Activated naive CD8-positive, alpha-beta T cell treated with anti-CD3 and anti-CD28 coated beads, Interleukin-2, amount 10 ng/mL, durations not matched to agents 7 days and 5 days (primary cell): ENCODE measurements at regions not wholly inside any gene's neighbourhood (a gene's known extent, or its start where the extent isn't known, plus 50 kb on each side); places are given as distances from the start of the nearest gene placed in this dataset.

ENCODE experiments used
- ATAC-seq: fragments of 150-1000 bp; cut with Tn5 transposase; one replicate; pipeline ENCODE4 v1.10.0; 2021; ENCODE audit warnings: low read depth, moderate library complexity
- POLR2A ChIA-PET: fragments of 350-600 bp; sonication (Branson Sonifier 250); formaldehyde crosslinking; loops from one replicate; lab custom pipeline; 2021; ENCODE audit warnings: antibody characterized with exemption; lab: Charles Lee
- DNase-seq: peaks from one replicate; pipeline ENCODE4 v3.0.0; 2021
- H3K27ac Mint-ChIP-seq: one replicate; pipeline ENCODE4 v1.8.0; 2022; ENCODE audit warnings: mild to moderate bottlenecking, mixed read lengths
- H3K27me3 Mint-ChIP-seq: one replicate; pipeline ENCODE4 v1.8.0; 2022; ENCODE audit warnings: mild to moderate bottlenecking, moderate library complexity, mixed read lengths
- H3K36me3 Mint-ChIP-seq: one replicate; pipeline ENCODE4 v1.8.0; 2021; ENCODE audit warnings: mild to moderate bottlenecking, mixed read lengths
- H3K4me1 Mint-ChIP-seq: one replicate; pipeline ENCODE4 v1.8.0; 2021; ENCODE audit warnings: mixed read lengths
- H3K4me3 Mint-ChIP-seq: one replicate; pipeline ENCODE4 v1.8.0; 2022; ENCODE audit warnings: mild to moderate bottlenecking, moderate library complexity, mixed read lengths
- H3K9me3 Mint-ChIP-seq: one replicate; pipeline ENCODE4 v1.8.0; 2021; ENCODE audit warnings: mixed read lengths

DNA sequence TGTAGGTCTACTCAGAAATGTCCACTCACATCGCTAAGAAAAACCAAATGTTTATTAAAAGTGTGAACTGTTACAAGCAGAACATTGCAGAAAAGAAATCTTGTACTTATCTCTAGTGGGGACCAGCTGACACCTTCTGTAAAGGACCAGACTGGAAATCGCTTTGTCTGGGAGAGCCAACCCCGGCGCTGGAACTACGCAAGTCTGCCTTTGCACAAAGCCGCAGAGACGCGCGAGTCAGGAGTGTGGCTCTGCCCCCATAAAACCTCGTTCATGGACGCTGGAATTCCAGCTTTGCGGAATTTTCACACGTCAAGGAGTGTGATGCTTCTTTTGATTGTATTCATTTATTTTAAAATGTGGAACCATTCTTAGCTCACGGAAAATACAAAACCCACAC is 141.9 kb upstream of the SALL3 start:
- peaks cover 5% of the 10 kb centered on the region for H3K27me3 Mint-ChIP-seq
- no peak overlapping the region for H3K4me3 Mint-ChIP-seq
- ATAC-seq (no peak), DNase-seq (no peak)
- no peaks in the 10 kb centered on the region for H3K4me1 Mint-ChIP-seq
- H3K36me3 Mint-ChIP-seq = no peaks in the 10 kb centered on the region
- POLR2A ChIA-PET = no interaction called here
- peaks cover 22% of the 10 kb centered on the region for H3K9me3 Mint-ChIP-seq
- H3K27ac Mint-ChIP-seq = no peak overlapping the region

DNA sequence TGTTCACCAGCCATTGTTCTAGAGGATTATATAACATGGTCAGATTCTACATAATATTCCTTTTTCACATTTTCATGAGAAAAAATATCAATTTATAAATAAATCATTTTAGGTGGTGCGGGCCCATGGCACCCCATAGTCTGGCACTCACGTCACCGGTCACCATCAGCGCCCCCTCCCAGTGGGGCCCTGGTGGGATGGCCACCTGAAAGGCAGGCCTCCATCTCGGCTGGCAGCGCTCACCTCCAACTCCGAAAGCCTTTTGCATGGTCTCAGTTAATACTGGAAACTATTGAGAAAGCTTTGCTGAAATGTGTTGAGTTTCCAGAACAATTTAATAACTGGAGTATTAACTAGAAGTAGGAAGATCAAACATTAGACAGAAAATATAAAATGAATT is 141.4 kb upstream of the SALL3 start:
- peaks cover 22% of the 10 kb centered on the region for H3K9me3 Mint-ChIP-seq

GRCh38 chr18:78849046-78849445 is 130.6 kb upstream of the SALL3 start:
- H3K27me3 Mint-ChIP-seq = peaks cover 3% of the 10 kb centered on the region
- H3K4me1 Mint-ChIP-seq = no peaks in the 10 kb centered on the region
- no peak overlapping the region for H3K27ac Mint-ChIP-seq
- POLR2A ChIA-PET = no interaction called here
- ATAC-seq = no peak
- H3K9me3 Mint-ChIP-seq = peaks cover 18% of the 10 kb centered on the region
- no peak for DNase-seq
- H3K4me3 Mint-ChIP-seq = no peak overlapping the region
- H3K36me3 Mint-ChIP-seq = no peaks in the 10 kb centered on the region

More for the DNA sequence above, 141.4 kb upstream of the SALL3 start:
- no peak overlapping the region for H3K27ac Mint-ChIP-seq
- DNase-seq = no peak
- no peaks in the 10 kb centered on the region for H3K4me1 Mint-ChIP-seq
- ATAC-seq = no peak
- H3K27me3 Mint-ChIP-seq = peaks cover 5% of the 10 kb centered on the region
- H3K4me3 Mint-ChIP-seq = no peak overlapping the region
- POLR2A ChIA-PET = no interaction called here
- no peaks in the 10 kb centered on the region for H3K36me3 Mint-ChIP-seq

- DNase-seq (no peak), ATAC-seq (no peak)
- POLR2A ChIA-PET = no interaction called here
- H3K27me3 Mint-ChIP-seq = peaks cover 3% of the 10 kb centered on the region
- no peak overlapping the region for H3K4me3 Mint-ChIP-seq
- H3K27ac Mint-ChIP-seq = no peak overlapping the region
- no peaks in the 10 kb centered on the region for H3K4me1 Mint-ChIP-seq
- H3K9me3 Mint-ChIP-seq = peaks cover 18% of the 10 kb centered on the region
- H3K36me3 Mint-ChIP-seq = no peaks in the 10 kb centered on the region
These were observed 130.2 kb upstream of the SALL3 start for GRCh38 chr18:78849458-78849857.

GRCh38 chr18:78853341-78853740 is 126.3 kb upstream of the SALL3 start:
- Mint-ChIP-seq H3K4me3 (no peak overlapping the region), H3K9me3 (peaks cover 12% of the 10 kb centered on the region), H3K36me3 (no peaks in the 10 kb centered on the region), H3K27ac (no peak overlapping the region), H3K27me3 (no peaks in the 10 kb centered on the region), H3K4me1 (no peaks in the 10 kb centered on the region)
- ATAC-seq = no peak
- DNase-seq = no peak
- POLR2A ChIA-PET = no interaction called here

- POLR2A ChIA-PET = no interaction called here
- no peaks in the 10 kb centered on the region for H3K27me3 Mint-ChIP-seq
- H3K27ac Mint-ChIP-seq = no peak overlapping the region
- H3K36me3 Mint-ChIP-seq = no peaks in the 10 kb centered on the region
- no peaks in the 10 kb centered on the region for H3K4me1 Mint-ChIP-seq
- H3K9me3 Mint-ChIP-seq = peaks cover 7% of the 10 kb centered on the region
- ATAC-seq (no peak), DNase-seq (no peak)
- no peak overlapping the region for H3K4me3 Mint-ChIP-seq
These were observed 124.4 kb upstream of the SALL3 start for GRCh38 chr18:78855188-78855587.

- H3K36me3 Mint-ChIP-seq = no peaks in the 10 kb centered on the region
- DNase-seq (no peak), ATAC-seq (no peak)
- H3K27me3 Mint-ChIP-seq = no peaks in the 10 kb centered on the region
- no peak overlapping the region for H3K4me3 Mint-ChIP-seq
- H3K9me3 Mint-ChIP-seq = peaks cover 3% of the 10 kb centered on the region
- no peaks in the 10 kb centered on the region for H3K4me1 Mint-ChIP-seq
- POLR2A ChIA-PET = no interaction called here
- H3K27ac Mint-ChIP-seq = no peak overlapping the region
These were observed 122.9 kb upstream of the SALL3 start for GRCh38 chr18:78856569-78857313.

- Mint-ChIP-seq H3K36me3 (no peaks in the 10 kb centered on the region), H3K4me1 (no peaks in the 10 kb centered on the region), H3K9me3 (peaks cover 1% of the 10 kb centered on the region), H3K4me3 (no peak overlapping the region), H3K27ac (no peak overlapping the region), H3K27me3 (no peaks in the 10 kb centered on the region)
- ATAC-seq = no peak
- no peak for DNase-seq
- POLR2A ChIA-PET = no interaction called here
These were observed 122.1 kb upstream of the SALL3 start for GRCh38 chr18:78857314-78858150.

DNA sequence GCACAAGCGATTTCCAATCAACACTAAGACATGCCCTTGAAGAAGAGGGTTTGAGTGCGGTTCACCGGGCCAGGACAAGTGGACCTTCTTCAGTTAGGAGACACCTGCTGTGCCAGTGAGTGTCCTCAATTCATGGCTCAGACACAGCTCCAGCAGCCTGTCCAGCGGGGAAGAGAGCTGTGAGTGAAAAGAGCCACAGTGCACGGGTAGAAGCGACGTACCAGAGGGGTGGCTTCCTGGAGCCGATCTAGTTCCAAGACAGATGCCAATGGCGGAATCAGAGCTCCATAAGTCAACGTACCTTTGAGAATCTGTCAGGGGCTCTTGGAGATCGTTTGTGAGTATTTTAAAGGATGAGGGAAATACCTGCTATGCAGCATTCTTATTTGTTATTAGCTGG is 119.9 kb upstream of the SALL3 start:
- POLR2A ChIA-PET = no interaction called here
- no peaks in the 10 kb centered on the region for H3K9me3 Mint-ChIP-seq
- no peak overlapping the region for H3K4me3 Mint-ChIP-seq
- ATAC-seq = no peak
- H3K36me3 Mint-ChIP-seq = no peaks in the 10 kb centered on the region
- DNase-seq = no peak
- no peaks in the 10 kb centered on the region for H3K4me1 Mint-ChIP-seq
- H3K27me3 Mint-ChIP-seq = no peaks in the 10 kb centered on the region
- no peak overlapping the region for H3K27ac Mint-ChIP-seq

DNA sequence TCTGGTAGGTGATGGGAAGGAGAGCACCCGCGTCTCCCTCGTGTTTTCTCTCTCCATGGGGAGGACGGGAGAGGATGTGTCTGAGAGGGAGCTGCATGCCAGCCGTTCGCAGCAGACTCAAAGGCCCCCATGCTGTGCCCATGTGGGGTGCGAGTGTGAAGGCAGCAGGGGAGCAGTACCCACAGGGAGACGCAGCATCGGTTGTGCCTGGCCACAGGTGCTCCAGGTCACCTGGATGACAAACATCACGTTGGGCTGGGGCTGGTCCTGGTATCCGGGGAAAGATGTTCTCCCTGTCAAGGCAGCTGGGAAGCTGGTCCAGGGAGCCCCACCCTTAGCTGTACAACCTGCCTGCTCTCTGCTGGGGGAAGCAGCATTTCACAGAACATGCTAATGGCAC is 119.5 kb upstream of the SALL3 start:
- DNase-seq (no peak), ATAC-seq (no peak)
- POLR2A ChIA-PET = no interaction called here
- Mint-ChIP-seq H3K9me3 (no peaks in the 10 kb centered on the region), H3K4me1 (no peaks in the 10 kb centered on the region), H3K27ac (no peak overlapping the region), H3K36me3 (no peaks in the 10 kb centered on the region), H3K27me3 (no peaks in the 10 kb centered on the region), H3K4me3 (no peak overlapping the region)

DNA sequence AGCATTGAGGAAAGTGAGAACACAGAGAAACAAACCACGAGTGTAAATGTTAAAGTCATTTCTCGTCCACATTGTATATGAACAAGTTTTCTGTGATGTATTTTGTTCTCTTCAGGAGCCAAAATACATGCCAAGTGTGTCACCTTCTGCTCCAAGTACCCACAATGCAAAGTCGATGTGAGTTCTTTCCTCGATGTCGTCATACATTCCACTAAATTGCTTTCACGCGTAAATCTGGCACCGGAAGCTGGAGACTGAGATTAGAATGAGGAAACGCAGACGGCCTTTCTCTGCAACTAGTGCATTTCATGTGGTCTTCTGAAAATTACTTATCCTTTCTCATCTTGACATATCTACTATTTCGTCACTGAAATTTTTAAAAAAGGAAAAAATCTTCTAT is 118.5 kb upstream of the SALL3 start:
- H3K27me3 Mint-ChIP-seq = no peaks in the 10 kb centered on the region
- no peak overlapping the region for H3K27ac Mint-ChIP-seq
- no peaks in the 10 kb centered on the region for H3K36me3 Mint-ChIP-seq
- DNase-seq (no peak), ATAC-seq (no peak)
- no peaks in the 10 kb centered on the region for H3K9me3 Mint-ChIP-seq
- no peaks in the 10 kb centered on the region for H3K4me1 Mint-ChIP-seq
- POLR2A ChIA-PET = no interaction called here
- H3K4me3 Mint-ChIP-seq = no peak overlapping the region

DNA sequence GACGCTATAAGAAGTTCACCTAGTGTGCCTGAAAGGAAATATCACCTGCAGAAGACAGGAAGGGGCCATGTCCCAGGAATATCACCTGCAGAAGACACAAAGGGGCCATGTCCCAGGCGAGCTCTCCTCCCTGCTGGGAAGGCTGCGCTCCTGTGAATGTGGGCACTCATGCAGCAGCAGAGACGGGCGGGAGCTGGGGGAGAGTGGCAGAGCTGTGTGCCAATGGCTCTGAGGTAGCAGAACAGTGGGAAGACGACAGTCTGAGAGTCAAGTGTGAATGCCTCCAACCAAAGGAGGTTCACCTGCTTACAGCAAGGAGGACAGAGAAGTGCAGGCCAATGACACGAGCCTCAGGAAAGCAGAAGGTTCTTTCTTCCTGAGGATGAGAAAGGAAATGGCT is 117.9 kb upstream of the SALL3 start:
- no peaks in the 10 kb centered on the region for H3K4me1 Mint-ChIP-seq
- H3K36me3 Mint-ChIP-seq = no peaks in the 10 kb centered on the region
- H3K4me3 Mint-ChIP-seq = no peak overlapping the region
- POLR2A ChIA-PET = no interaction called here
- no peaks in the 10 kb centered on the region for H3K27me3 Mint-ChIP-seq
- no peak for ATAC-seq
- H3K9me3 Mint-ChIP-seq = no peaks in the 10 kb centered on the region
- no peak overlapping the region for H3K27ac Mint-ChIP-seq
- no peak for DNase-seq

DNA sequence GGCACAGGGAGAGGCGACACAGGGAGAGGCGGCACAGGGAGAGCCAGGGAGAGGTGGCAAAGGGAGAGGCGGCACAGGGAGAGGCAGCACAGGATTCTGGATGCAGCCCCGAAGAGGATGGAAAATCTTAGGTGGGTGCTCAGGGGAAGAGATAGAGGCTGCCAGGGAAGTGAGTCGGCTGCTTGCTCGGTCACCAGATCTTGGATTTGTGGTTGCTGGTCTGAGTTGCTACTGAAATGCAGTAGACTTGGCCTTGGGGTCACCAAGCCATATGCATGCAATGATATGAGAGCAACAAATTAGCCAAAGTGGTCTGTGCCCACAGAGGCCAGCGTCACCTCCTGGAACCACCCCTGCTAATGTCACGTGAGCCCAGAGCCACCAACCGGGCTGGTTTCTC is 117.2 kb upstream of the SALL3 start:
- no peaks in the 10 kb centered on the region for H3K36me3 Mint-ChIP-seq
- no peak overlapping the region for H3K27ac Mint-ChIP-seq
- no peak overlapping the region for H3K4me3 Mint-ChIP-seq
- no peaks in the 10 kb centered on the region for H3K4me1 Mint-ChIP-seq
- no peaks in the 10 kb centered on the region for H3K27me3 Mint-ChIP-seq
- DNase-seq (no peak), ATAC-seq (no peak)
- POLR2A ChIA-PET = no interaction called here
- H3K9me3 Mint-ChIP-seq = no peaks in the 10 kb centered on the region

DNA sequence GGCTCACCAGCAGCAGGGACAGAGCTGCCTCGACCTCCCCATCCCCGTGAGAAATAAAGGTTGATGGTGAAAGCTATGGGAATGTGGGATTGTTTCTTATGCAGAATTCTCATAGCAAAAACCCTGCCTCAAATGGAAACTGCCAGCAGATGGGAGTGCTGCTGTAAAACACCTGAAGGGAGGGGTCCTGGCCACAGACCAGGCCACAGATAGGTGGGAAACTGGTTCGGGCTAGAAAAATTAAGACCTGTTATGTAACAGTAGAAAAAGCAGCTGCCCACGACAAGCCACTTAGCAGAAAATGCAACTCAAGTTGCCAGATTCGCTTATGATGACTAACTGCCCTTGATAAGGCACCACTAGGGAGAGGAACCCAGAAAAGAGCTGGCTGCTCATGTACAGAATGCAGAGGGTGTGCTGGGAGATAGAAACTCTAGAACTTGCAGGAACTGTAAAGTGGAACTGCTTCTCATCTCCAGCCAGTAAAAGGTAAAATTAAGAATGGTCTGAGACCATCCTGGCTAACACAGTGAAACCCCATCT is 114.5 kb upstream of the SALL3 start:
- no peaks in the 10 kb centered on the region for H3K36me3 Mint-ChIP-seq
- H3K4me3 Mint-ChIP-seq = no peak overlapping the region
- no peak overlapping the region for H3K27ac Mint-ChIP-seq
- H3K4me1 Mint-ChIP-seq = no peaks in the 10 kb centered on the region
- H3K9me3 Mint-ChIP-seq = no peaks in the 10 kb centered on the region
- no peak for DNase-seq
- no peak for ATAC-seq
- POLR2A ChIA-PET = no interaction called here
- peaks cover 2% of the 10 kb centered on the region for H3K27me3 Mint-ChIP-seq
